GM10266 (cell line): ENCODE measurements at regions not wholly inside any gene's neighbourhood (a gene's known extent, or its start where the extent isn't known, plus 50 kb on each side); places are given as distances from the start of the nearest gene placed in this dataset.

Experiments used
- DNase-seq: peaks from one replicate; pipeline ENCODE4 v3.0.0; 2012; ENCODE audit errors: extremely low spot score
- TF ChIP-seq, protein P1 (sequence below): IDR thresholded peaks from 2 replicates; pipeline ENCODE4 v1.5.1; 2012; ENCODE audit warnings: mild to moderate bottlenecking, low read depth; ENCODE audit not compliant: control insufficient read depth, insufficient read depth; ENCODE audit errors: missing control alignments

DNA sequence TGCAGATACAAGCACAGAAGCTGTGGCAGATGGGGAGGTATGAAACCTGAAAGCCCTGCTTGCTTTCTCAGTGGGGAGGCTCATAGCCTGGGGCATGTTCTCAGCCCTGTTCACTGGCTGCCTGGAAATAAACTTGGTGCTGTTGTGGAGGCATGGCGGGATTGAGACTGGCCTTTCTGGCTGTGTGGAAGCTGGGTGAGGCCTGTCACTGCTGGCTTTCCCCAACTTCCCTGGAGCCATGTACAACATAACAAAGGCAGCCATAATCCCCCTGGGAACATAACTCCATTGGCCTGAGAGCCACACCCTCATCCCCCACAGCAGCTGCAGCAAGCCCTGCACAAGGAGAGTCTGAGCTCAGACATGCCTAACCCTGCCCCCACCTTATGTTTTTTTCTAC, 237.7 kb upstream of the TLL1 start:
- TF ChIP-seq, protein P1, sequence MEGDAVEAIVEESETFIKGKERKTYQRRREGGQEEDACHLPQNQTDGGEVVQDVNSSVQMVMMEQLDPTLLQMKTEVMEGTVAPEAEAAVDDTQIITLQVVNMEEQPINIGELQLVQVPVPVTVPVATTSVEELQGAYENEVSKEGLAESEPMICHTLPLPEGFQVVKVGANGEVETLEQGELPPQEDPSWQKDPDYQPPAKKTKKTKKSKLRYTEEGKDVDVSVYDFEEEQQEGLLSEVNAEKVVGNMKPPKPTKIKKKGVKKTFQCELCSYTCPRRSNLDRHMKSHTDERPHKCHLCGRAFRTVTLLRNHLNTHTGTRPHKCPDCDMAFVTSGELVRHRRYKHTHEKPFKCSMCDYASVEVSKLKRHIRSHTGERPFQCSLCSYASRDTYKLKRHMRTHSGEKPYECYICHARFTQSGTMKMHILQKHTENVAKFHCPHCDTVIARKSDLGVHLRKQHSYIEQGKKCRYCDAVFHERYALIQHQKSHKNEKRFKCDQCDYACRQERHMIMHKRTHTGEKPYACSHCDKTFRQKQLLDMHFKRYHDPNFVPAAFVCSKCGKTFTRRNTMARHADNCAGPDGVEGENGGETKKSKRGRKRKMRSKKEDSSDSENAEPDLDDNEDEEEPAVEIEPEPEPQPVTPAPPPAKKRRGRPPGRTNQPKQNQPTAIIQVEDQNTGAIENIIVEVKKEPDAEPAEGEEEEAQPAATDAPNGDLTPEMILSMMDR = no peak
- DNase-seq = no peak

DNA sequence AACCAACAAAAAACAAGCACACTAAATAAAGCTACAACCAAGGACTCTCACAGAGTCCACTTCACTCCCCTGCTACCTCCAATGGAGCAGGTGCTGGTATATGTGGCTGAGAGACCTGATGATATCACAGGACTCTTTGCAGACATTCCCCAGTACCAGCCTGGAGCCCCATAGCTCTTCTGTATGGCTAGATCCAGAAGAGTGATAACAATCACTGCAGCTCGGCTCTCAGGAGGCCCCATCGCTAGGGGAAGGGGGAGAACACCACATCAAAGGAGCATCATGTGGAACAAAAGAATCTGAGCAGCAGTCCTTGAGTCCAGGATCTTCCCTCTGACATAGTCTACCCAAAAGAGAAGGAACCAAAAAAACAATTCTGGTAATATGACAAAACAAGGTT, 237.1 kb upstream of the TLL1 start:
- TF ChIP-seq, protein P1 = no peak
- DNase-seq = no peak

DNA sequence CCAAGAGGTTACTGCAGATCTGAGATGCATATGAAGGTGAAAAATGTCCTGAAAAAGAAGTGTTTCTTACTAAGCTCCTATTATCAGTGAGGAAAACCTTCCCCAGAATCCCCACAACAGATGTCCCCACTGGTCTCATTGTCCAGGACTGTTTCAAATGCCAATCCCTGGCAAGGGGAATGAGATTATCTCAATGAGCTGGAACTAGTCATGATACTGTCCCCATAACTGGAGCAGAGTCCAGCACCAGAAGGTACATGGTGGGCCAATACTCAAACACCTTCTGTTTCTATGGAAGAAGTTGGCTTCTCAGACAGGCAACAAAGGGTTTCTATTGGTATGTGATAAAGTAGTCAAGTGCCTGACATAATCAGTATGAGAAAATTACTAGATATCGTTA, 221.1 kb upstream of the TLL1 start:
- no peak for DNase-seq
- TF ChIP-seq, protein P1 = no peak

DNA sequence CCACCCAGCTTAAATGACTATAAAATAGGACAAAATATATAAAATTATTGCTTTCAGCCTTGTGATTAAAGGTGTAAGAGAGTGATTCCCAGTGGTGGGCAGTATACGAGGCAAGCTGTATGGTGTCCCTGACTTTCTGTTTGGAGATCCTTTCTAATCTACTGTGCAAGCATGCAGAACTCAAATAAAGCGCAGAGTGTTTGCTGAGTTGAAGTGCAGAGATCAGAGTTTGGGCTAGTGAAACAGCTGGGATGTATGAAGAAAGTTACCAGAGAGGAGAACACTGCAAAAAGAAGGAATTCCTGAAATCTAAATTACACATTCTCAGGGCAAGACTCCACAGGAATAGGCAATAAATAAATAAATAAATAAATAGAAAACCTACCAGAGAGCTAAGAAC, 218.5 kb upstream of the TLL1 start:
- no peak for DNase-seq
- TF ChIP-seq, protein P1 = no peak

DNA sequence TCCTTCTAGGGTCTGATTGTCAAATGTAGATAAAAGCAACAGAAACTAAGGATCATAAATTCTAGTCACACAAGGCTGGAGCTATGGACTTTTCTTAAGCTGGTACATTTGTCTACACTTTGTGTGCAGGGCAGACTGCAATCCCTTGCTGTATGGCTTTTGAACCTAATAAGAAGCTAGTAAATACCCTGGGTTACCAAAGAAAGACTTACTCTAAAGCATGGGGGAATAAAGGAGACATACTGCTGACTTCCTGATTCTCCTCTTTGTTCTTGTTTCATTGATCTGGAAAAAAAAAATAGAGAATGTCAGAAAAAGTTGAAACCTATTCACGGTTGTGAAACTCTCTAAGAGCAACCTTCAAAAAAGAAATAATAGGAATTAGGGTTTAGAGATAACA, 216.6 kb upstream of the TLL1 start:
- TF ChIP-seq, protein P1 = no peak
- DNase-seq = no peak

DNA sequence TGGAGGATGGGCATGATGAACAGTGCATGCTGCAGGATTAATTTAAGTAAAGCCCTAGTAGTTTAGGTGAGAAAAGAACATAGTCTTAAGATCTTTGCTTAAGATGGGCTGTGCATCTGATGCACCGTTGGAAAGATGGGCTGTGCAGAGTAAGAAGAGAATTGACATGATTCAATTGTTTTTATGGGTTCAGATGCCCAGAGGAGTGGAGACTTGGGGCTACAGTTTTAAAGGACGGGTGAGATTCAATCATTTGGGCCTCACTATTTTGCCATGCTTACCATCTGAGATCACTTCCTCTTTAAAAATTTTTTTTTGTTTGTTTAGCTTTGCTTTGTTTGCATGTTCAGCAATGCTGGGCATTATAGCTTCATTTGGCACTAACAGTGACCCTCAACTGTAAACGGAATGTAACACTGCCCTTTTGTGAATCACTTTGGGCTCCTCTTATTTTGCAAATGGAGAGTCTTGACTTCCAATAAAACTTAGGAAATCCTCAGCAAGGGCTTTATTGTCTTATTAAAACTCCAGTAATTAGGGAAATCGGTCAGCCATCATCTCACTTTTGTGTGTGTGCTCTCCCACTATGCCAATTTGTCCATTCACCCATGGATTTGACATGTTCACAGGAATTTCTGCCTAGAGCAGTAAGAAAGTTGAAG, 216.1 kb upstream of the TLL1 start:
- TF ChIP-seq, protein P1 = no peak

DNA sequence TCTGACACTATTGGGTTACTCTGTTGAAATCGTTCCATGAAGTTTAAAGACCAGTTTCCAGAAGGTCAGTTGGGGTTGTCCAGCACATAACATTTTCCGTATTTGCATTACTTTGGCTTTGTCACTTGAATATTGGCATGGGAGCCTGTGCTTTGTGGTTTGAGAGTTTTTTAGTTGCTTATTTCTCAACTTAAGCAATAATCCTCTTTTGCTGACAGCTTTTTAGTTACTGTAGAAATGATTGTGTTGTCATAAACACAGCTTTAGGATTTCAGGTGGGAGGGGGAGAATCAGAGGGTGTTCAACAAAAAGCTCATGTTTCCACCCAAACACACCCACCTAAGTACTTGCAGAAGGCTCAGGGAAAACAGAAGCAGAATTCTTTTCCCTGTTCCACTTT, 210.7 kb upstream of the TLL1 start:
- DNase-seq = no peak
- TF ChIP-seq, protein P1 = no peak

More for the DNA sequence above, 216.1 kb upstream of the TLL1 start:
- DNase-seq = no peak
